Stimulated activated CD8-positive, alpha-beta memory T cell treated with anti-CD3 and anti-CD28 coated beads, Interleukin-15, amount 100 ng/mL, for 48 hours (primary cell): ENCODE measurements at regions not wholly inside any gene's neighbourhood (a gene's known extent, or its start where the extent isn't known, plus 50 kb on each side); places are given as distances from the start of the nearest gene placed in this dataset.
A peak's percentile ranks its signal among the peaks of the same experiment; 100 is the strongest.

Source experiments
- DNase-seq, 2 donors: peaks; one replicate each; pipeline ENCODE4 v3.0.0-alpha.2; 2020; ENCODE audit warnings: low read depth in 2 of 2

GRCh38 chr10:110413903-110414547 is 83.7 kb upstream of the DUSP5 start:
- no peak for DNase-seq

- peak; percentile 87 for DNase-seq
Measured at GRCh38 chr10:110414548-110415309, 83.0 kb upstream of the DUSP5 start.

GRCh38 chr10:110415809-110416208 is 81.9 kb upstream of the DUSP5 start:
- DNase-seq: no peak

GRCh38 chr10:110416776-110417711 is 80.7 kb upstream of the DUSP5 start:
- DNase-seq: no peak

GRCh38 chr10:110418218-110418617 is 79.5 kb upstream of the DUSP5 start:
- no peak for DNase-seq

- DNase-seq: no peak
Measured at GRCh38 chr10:110419265-110419664, 78.4 kb upstream of the DUSP5 start.

GRCh38 chr10:110420401-110421193 is 77.1 kb upstream of the DUSP5 start:
- DNase-seq: no peak

GRCh38 chr10:110421512-110422138 is 76.1 kb upstream of the DUSP5 start:
- no peak for DNase-seq

GRCh38 chr10:110422548-110422947 is 75.2 kb upstream of the DUSP5 start:
- DNase-seq: no peak

- no peak for DNase-seq
Measured at GRCh38 chr10:110423650-110424049, 74.1 kb upstream of the DUSP5 start.

- peak; percentile 72 to 77 for DNase-seq
Measured at GRCh38 chr10:110425684-110426293, 71.9 kb upstream of the DUSP5 start.

GRCh38 chr10:110426294-110427181 is 71.2 kb upstream of the DUSP5 start:
- no peak for DNase-seq

GRCh38 chr10:110429301-110429700 is 68.4 kb upstream of the DUSP5 start:
- no peak for DNase-seq

- no peak for DNase-seq
Measured at GRCh38 chr10:110430340-110431273, 67.1 kb upstream of the DUSP5 start.

GRCh38 chr10:110431659-110432058 is 66.0 kb upstream of the DUSP5 start:
- DNase-seq: no peak

- no peak for DNase-seq
Measured at GRCh38 chr10:110432084-110432483, 65.6 kb upstream of the DUSP5 start.

- no peak for DNase-seq
Measured at GRCh38 chr10:110432814-110433565, 64.7 kb upstream of the DUSP5 start.

GRCh38 chr10:110433740-110434139 is 64.0 kb upstream of the DUSP5 start:
- no peak for DNase-seq
